Adrenal gland (tissue), 9 donors: ENCODE measurements at regions not wholly inside any gene's neighbourhood (a gene's known extent, or its start where the extent isn't known, plus 50 kb on each side); places are given as distances from the start of the nearest gene placed in this dataset.
A peak's percentile ranks its signal among the peaks of the same experiment; 100 is the strongest.

Experiments
- DNase-seq, 7 donors: peaks; one replicate each; pipeline ENCODE4 v3.0.0-alpha.2; 2019 to 2020
- H3K27ac ChIP-seq, 5 donors: fragments of 200-600 bp; sonication (generic) in 4 of 5; 1 replicate in 3 of 5; 2 replicates in 2 of 5; pipeline versions ENCODE4 v1.5.1 to v1.8.0; 2016 to 2020; ENCODE audit warnings: mild to moderate bottlenecking in 1 of 5
- H3K27me3 ChIP-seq: fragments of 200-600 bp; 2 replicates; pipeline ENCODE4 v1.8.0; 2021
- H3K36me3 ChIP-seq, 2 donors: fragments of 200-600 bp; replicated peaks in 1 of 2; 1 replicate in 1 of 2; 2 replicates in 1 of 2; pipeline versions ENCODE4 v1.5.1 to v1.8.0; 2018 to 2022
- H3K4me1 ChIP-seq, 2 donors: fragments of 200-600 bp; replicated peaks in 1 of 2; 1 replicate in 1 of 2; 2 replicates in 1 of 2; pipeline versions ENCODE4 v1.5.1 to v1.8.0; 2018 to 2021
- H3K4me3 ChIP-seq, 4 donors: fragments of 200-600 bp; sonication (generic) in 3 of 4; one replicate each; pipeline ENCODE4 v1.5.1; 2016 to 2018
- H3K9me3 ChIP-seq, 3 donors: fragments of 200-600 bp; sonication (generic) in 1 of 3; replicated peaks in 1 of 3; 1 replicate in 2 of 3; 2 replicates in 1 of 3; pipeline versions ENCODE4 v1.5.1 to v1.8.0; 2016 to 2021
- POLR2A ChIP-seq, 2 donors: fragments of 450-650 bp; IDR thresholded peaks; one replicate each; pipeline ENCODE4 v1.6.1; 2017; ENCODE audit warnings: antibody characterized with exemption in 2 of 2, mild to moderate bottlenecking in 2 of 2, moderate library complexity in 1 of 2
- WGBS, 4 donors: extraction: QIAGEN DNeasy Blood & Tissue Kit in 2 of 4; methylation state at CpG; one replicate each; pipeline versions ENCODE4 v1.1.5 to v1.1.7; 2013 to 2017; 5-methylcytosine and 5-hydroxymethylcytosine counted together
- intact Hi-C, 2 donors: fragments of 100-400 bp; cut with DNase I; formaldehyde crosslinking; loops; one replicate each; pipeline versions ENCODE4 v1.14.1 to v1.15.0; 2022 to 2023
- TF ChIP-seq, protein P1 (sequence below), 6 experiments: fragments of 450-650 bp in 4 of 6; fragments of 200-600 bp in 2 of 6; sonication (generic) in 1 of 6; IDR thresholded peaks; 1 replicate in 5 of 6; 2 replicates in 1 of 6; pipeline versions ENCODE4 v1.5.1 to v1.8.0; 2016 to 2021; ENCODE audit warnings: antibody characterized with exemption in 6 of 6, mild to moderate bottlenecking in 2 of 6, moderate library complexity in 1 of 6
- donor health status: healthy with polysubstance abuse.
- donor health status: Bipolar disorder and iron deficiency.
- donor health status: DM: yes; HTN: yes; CAD: no.
- donor health status: DM: no; HTN: no; CAD: no.
- donor health status: DM: no; HTN: no; CAD: no.

DNA sequence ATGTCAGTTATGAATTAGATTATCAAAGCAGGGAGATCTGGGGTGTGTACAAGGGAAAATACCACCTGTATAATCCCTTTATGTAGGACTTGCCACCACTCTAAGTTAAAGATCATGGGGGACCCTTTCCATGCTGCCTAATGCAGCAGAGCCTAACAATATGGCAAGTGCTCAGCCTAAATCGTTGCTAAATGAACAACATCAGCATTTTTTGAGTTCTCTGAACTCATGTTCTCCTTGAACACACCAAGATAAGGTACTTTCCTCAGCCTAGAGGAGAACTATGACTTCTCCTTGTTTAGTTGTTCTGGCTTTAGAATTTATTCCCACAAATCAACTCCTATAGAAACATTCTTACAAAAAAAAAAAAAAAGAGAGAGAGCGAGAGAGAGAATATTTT is 177.0 kb downstream of the DUSP10 start:
- TF ChIP-seq POLR2A (IDR thresholded peaks at IDR 0.05) = no peak
- TF ChIP-seq, protein P1, sequence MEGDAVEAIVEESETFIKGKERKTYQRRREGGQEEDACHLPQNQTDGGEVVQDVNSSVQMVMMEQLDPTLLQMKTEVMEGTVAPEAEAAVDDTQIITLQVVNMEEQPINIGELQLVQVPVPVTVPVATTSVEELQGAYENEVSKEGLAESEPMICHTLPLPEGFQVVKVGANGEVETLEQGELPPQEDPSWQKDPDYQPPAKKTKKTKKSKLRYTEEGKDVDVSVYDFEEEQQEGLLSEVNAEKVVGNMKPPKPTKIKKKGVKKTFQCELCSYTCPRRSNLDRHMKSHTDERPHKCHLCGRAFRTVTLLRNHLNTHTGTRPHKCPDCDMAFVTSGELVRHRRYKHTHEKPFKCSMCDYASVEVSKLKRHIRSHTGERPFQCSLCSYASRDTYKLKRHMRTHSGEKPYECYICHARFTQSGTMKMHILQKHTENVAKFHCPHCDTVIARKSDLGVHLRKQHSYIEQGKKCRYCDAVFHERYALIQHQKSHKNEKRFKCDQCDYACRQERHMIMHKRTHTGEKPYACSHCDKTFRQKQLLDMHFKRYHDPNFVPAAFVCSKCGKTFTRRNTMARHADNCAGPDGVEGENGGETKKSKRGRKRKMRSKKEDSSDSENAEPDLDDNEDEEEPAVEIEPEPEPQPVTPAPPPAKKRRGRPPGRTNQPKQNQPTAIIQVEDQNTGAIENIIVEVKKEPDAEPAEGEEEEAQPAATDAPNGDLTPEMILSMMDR (IDR thresholded peaks at IDR 0.05) = no peak
- H3K27me3 ChIP-seq = no peaks in the 10 kb centered on the region
- intact Hi-C loops = no loop called here
- no peak overlapping the region for H3K27ac ChIP-seq
- 57 to 75% (median 62%) methylated on average over 2 of the region's 2 CpGs for WGBS, 4 donors
- no peaks in the 10 kb centered on the region for H3K36me3 ChIP-seq
- H3K4me3 ChIP-seq = no peak overlapping the region
- peaks cover 6 to 14% of the 10 kb centered on the region in 2 donors for H3K4me1 ChIP-seq
- no peak for DNase-seq
- H3K9me3 ChIP-seq = no peaks in the 10 kb centered on the region

DNA sequence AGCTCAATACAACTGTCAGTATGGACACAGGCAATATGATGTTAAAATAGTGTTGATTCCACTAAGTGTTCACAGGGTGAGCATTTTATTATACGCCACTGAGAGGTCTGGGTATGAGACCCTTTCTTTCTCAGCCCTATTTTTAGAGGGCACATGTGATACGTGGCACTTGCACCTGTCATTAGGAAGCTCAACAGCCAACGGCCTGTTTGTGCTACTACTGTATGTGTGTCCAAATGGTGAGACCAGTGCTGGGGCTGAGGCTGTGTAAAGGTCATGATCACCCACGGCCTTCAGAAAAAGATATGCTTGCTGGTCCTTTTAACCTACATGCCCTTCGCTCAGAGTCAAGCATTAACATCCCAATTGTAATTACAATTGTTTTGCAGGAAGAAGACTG is 176.2 kb downstream of the DUSP10 start:
- intact Hi-C loops = no loop called here
- Histone ChIP-seq H3K27me3 (no peaks in the 10 kb centered on the region), H3K36me3 (no peaks in the 10 kb centered on the region), H3K27ac (no peak overlapping the region), H3K4me3 (no peak overlapping the region), H3K9me3 (no peaks in the 10 kb centered on the region), H3K4me1 (peaks cover 6 to 14% of the 10 kb centered on the region in 2 donors)
- DNase-seq = no peak
- TF ChIP-seq POLR2A (IDR thresholded peaks at IDR 0.05) = no peak
- TF ChIP-seq, protein P1 (IDR thresholded peaks at IDR 0.05) = no peak
- 63 to 71% (median 66%) methylated on average over 5 of the region's 5 CpGs for whole genome bisulfite sequencing, 4 donors

DNA sequence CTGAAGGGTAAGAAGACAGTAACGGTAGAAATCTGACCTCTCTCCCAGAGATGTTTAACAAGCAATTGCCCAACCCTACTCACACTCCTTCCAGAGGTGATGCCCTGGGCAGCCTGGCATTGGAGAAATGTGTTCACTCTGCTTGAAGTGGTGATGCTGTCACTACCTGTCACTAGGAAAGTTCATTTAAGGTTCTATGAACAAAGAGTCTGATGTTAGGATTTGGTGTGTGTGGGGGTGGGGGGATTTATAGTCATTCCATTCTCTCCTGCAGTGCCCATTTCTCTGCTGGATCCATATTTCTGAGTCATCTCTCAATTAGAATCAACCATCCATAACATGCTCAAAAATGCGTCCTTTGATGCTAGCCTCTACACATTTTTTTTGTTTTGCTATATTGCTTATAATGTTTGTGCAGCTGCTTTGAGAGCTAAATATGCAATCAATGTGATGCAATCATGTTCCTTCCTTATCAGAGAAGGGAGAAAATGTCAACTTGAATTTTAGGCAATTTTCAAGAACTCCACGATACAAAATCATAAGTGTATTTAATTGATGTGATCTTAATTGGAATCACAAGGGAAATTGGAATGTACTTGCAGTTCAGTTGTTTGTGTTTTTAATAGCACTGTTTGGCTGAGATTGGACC is 173.9 kb downstream of the DUSP10 start:
- no peak for DNase-seq
- H3K27me3 ChIP-seq = no peaks in the 10 kb centered on the region
- H3K27ac ChIP-seq = no peak overlapping the region
- no peak overlapping the region for H3K4me3 ChIP-seq
- TF ChIP-seq POLR2A (IDR thresholded peaks at IDR 0.05) = no peak
- TF ChIP-seq, protein P1 (IDR thresholded peaks at IDR 0.05) = no peak
- intact Hi-C loops = no loop called here
- H3K36me3 ChIP-seq = no peaks in the 10 kb centered on the region
- WGBS, 4 donors = 42 to 68% (median 53%) methylated on average over 3 of the region's 3 CpGs
- peaks cover 6 to 14% of the 10 kb centered on the region in 2 donors for H3K4me1 ChIP-seq
- no peaks in the 10 kb centered on the region for H3K9me3 ChIP-seq

DNA sequence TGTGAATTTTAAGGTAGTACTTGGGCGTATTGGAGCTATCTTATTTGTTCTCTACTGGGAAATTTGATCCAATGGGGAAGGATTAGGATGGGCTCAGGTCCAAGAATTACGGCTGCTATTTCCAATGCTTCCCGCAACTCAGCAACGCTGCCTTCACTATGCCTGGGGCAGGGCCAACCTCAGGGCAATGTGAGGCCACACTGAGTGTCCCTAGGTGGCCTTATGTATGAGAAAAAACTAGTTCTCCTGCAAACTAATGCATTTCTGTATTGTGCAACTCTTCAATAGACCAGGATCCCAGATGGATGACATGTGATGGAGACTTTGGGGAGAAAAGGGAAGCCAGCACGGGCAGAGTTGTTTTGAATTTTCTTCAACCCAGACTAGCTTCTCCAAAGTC is 168.1 kb downstream of the DUSP10 start:
- no peak for TF ChIP-seq POLR2A (IDR thresholded peaks at IDR 0.05)
- TF ChIP-seq, protein P1 (IDR thresholded peaks at IDR 0.05) = no peak
- peak in 1 of 7 donors; percentile 7 for DNase-seq
- no peaks in the 10 kb centered on the region for H3K27me3 ChIP-seq

More for the DNA sequence above, 168.1 kb downstream of the DUSP10 start:
- no peak overlapping the region for H3K27ac ChIP-seq
- 74 to 82% (median 74%) methylated on average over 5 of the region's 5 CpGs for WGBS, 4 donors
- no peaks in the 10 kb centered on the region for H3K36me3 ChIP-seq
- no peaks in the 10 kb centered on the region for H3K9me3 ChIP-seq
- H3K4me1 ChIP-seq = no peaks in the 10 kb centered on the region
- intact Hi-C loops = no loop called here
- H3K4me3 ChIP-seq = no peak overlapping the region
